Stimulated activated naive CD8-positive, alpha-beta T cell treated with anti-CD3 and anti-CD28 coated beads, Interleukin-15, amount 100 ng/mL, for 72 hours (primary cell): ENCODE measurements at regions not wholly inside any gene's neighbourhood (a gene's known extent, or its start where the extent isn't known, plus 50 kb on each side); places are given as distances from the start of the nearest gene placed in this dataset.

ENCODE experiments used
- ATAC-seq: fragments of 150-1000 bp; cut with Tn5 transposase; 2 replicates; pipeline ENCODE4 v1.10.0; 2021; ENCODE audit warnings: mild to moderate bottlenecking, moderate library complexity
- DNase-seq, 2 donors: peaks; one replicate each; pipeline ENCODE4 v3.0.0; 2021 to 2022
- H3K27ac Mint-ChIP-seq, 2 donors: one replicate each; pipeline ENCODE4 v1.8.0; 2022; ENCODE audit warnings: mild to moderate bottlenecking in 2 of 2, mixed read lengths in 2 of 2, moderate library complexity in 2 of 2
- H3K27me3 Mint-ChIP-seq: one replicate; pipeline ENCODE4 v1.8.0; 2022; ENCODE audit warnings: mixed read lengths
- H3K4me1 Mint-ChIP-seq: one replicate; pipeline ENCODE4 v1.8.0; 2022; ENCODE audit warnings: mild to moderate bottlenecking, mixed read lengths
- H3K4me3 Mint-ChIP-seq, 2 donors: one replicate each; pipeline ENCODE4 v1.8.0; 2022; ENCODE audit warnings: mild to moderate bottlenecking in 2 of 2, mixed read lengths in 2 of 2, moderate library complexity in 1 of 2
- H3K9me3 Mint-ChIP-seq, 2 donors: one replicate each; pipeline ENCODE4 v1.8.0; 2022; ENCODE audit warnings: mixed read lengths in 2 of 2

DNA sequence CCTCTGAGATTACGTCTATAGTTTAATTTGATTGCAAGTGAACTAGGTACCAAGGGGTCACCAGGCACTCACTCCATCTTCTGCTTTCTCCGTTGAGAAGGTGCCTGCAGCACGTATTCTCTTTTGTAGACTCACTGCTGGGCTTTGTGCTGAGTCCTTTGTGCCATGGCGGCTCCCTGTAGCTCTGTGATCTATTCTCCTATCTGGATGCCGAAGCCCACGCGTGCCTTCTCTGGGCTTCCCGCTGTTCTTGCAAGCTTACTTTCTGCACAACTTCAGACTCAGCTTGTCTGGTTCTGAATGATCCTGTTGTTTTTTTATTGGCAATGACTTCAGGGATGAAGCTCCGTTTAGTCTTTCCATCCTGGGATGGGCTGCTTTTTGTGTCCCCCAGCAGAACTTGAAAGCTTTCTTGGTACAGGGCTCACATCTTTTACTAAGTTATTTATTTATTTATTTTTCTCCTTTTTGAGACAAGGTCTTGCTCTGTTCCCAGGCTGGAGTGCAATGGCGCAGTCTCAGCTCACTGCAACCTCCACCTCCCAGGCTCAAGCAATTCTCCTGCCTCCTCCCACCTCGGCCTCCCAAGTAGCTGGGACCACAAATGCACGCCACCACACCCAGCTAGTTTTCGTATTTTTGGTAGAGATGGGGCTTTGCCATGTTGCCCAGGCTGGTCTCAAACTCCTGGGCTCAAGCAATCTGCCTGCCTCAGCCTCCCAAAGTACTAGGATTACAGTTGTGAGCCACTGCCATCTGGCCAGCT lies 100.9 kb upstream of the NKX1-1 start:
- DNase-seq = no peak
- ATAC-seq = no peak
- H3K4me1 Mint-ChIP-seq = no peaks in the 10 kb centered on the region
- peaks cover 22% of the 10 kb centered on the region for H3K27me3 Mint-ChIP-seq
- H3K27ac Mint-ChIP-seq = no peak overlapping the region
- H3K4me3 Mint-ChIP-seq = no peak overlapping the region
- H3K9me3 Mint-ChIP-seq = no peaks in the 10 kb centered on the region

DNA sequence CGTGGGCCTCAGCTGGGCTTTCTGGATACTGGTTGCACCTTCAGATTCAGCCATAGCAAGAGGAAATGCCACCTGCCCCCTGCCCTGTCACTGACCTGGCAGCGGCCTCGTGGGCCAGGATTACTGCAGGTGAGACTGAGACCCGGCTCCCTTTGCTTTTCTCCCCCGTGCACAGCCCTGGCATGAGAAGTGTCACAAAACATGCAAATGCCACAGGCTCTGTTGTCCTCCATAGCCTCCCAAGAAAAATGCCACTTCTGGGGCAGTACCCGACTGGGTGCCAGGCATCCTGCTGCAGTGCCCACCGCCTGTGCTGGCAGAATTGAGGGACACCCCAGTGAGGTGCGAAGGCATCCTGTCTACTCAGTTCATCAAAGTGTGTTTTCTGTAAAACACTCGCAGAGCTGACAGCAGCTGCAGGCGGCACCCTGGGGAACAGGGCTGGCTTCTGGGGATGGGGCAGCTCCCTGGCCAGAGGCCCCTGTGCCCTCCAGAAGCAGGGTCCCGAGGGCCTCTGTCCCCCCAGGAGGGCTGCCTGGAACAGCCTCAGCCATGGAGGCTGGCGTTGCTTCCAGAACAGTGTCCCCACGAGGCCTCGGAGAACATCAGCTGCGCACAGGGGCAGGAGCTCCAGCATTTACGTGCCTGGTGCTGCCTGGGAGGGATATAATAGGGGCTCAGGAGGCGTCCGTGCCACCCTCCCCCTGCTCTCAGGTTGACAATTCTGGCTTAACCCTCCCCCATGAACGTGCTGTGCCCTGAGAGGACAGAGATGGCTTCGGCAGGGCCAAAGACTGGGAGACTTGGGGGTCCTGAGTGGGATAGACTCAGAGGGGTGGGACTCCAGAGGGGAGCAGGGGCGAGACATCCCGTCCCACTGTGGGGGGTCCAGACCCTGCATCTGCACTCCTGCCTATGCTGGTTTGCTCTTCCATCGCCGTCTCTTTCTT lies 99.5 kb upstream of the NKX1-1 start:
- H3K4me1 Mint-ChIP-seq = no peaks in the 10 kb centered on the region
- DNase-seq = no peak
- H3K27me3 Mint-ChIP-seq = peaks cover 22% of the 10 kb centered on the region
- no peak overlapping the region for H3K4me3 Mint-ChIP-seq
- H3K27ac Mint-ChIP-seq = no peak overlapping the region
- H3K9me3 Mint-ChIP-seq = no peaks in the 10 kb centered on the region
- no peak for ATAC-seq

DNA sequence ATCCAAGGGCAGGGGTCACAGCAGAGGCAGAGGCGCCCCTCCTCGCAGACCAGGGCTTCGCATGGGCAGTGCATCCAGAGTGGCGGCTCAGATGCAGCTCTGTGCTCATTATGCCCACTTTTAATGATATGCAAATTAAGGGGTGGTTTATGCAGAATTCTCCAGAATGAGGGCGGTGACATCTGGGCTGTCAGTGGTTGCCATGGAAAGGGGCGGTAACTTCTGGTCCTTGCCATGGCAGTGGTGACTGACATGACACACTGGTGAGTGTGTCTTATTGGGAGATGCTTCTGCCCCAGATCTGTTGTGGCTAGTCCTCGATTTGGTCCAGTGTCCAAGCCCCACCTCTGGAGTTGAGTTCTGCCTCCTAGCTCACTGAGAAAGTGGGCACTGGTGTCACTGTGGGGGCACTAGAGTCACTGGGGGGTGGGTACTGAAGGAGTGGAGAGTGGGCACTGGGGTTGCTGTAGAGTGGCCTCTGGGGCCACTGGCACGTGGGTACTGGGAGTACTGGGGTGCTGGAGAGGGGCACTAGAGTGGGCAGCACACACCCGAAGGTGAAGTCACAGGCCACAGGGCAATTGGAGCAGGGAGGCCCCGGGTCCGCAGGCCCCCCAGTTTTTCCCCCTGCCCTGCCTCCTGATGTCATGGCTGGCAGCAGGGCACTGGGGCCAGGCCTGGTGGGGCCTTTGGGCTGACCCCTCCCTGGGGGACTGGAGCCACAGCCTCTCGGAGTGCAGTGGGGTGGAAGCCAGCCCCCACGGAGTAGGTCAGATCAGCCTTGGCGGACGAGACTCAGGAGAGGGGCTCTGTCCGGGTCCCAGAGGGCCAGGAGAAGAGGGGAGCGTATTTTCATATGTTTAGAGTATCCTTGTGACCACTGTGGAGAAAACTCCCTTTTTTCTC lies 98.6 kb upstream of the NKX1-1 start:
- no peaks in the 10 kb centered on the region for H3K4me1 Mint-ChIP-seq
- H3K4me3 Mint-ChIP-seq = no peak overlapping the region
- peaks cover 22% of the 10 kb centered on the region for H3K27me3 Mint-ChIP-seq
- no peak overlapping the region for H3K27ac Mint-ChIP-seq
- DNase-seq = no peak
- no peak for ATAC-seq
- H3K9me3 Mint-ChIP-seq = no peaks in the 10 kb centered on the region

DNA sequence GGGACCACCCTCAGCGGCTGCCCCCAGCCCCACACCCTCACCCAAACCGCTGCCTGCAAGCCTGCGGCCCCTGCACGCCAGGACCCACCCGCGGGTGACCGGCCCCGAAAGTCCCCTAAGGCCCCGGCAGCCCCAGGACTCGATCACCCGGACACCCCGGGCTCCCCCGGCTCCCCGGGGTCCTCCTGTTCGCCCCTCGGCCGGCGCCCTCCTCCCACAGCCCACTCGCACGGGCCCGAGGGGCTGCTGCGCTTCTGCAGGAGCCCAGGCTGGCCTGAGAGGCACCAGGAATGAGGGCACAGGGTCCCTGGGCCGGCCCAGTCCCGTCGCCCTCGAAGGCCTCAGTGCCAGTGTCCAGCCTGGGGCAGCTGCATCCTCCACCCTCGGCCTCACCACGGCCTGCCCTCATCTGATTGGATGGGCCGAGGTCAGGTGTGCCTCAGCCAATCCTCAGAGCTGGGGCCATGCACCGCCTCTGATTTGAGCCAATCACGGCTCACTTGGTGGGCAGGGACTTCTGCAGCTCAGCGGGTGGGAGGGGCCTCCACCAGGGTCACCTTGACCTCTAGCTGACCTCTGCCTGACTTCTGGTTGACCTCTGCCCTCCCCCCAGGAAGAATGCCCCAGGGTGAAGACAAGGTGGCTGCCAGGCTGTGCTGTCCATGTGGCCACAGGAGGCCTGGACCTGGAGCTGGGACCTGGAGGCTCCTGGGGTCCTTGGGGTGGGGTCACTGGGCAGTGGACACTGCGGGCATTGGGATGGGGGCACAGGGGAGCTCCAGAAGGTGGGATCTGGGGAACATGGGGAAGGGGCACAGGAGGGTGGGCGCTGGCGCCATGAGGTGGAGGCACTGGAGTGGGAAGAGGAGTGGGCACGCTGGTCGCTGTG lies 97.6 kb upstream of the NKX1-1 start:
- no peak overlapping the region for H3K4me3 Mint-ChIP-seq
- DNase-seq (no peak), ATAC-seq (peak; percentile 34)
- no peaks in the 10 kb centered on the region for H3K9me3 Mint-ChIP-seq
- H3K4me1 Mint-ChIP-seq = no peaks in the 10 kb centered on the region
- H3K27ac Mint-ChIP-seq = no peak overlapping the region
- H3K27me3 Mint-ChIP-seq = peaks cover 18% of the 10 kb centered on the region

DNA sequence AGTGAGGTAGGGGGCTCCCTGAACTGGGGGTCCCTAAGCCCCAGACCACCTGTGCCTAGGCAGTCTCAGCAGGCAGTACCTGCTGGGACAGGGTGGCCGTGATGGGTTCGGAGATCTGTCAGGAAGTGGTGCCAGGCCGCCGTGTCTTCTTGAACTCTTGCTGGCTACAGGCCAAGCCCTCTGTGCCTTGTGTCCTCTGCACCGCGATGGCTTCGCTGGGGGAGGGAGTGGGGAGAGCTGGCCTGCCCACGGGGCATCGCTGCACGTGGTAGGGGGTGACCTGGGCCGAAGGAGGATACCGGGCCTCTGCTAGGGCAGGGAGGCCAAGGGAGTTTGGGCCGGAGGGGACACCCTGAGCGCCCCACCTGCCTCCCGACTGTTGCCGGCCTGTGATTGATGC lies 96.7 kb upstream of the NKX1-1 start:
- Mint-ChIP-seq H3K4me1 (no peaks in the 10 kb centered on the region), H3K9me3 (no peaks in the 10 kb centered on the region), H3K4me3 (no peak overlapping the region), H3K27ac (no peak overlapping the region), H3K27me3 (peaks cover 10% of the 10 kb centered on the region)
- no peak for DNase-seq
- ATAC-seq = no peak

DNA sequence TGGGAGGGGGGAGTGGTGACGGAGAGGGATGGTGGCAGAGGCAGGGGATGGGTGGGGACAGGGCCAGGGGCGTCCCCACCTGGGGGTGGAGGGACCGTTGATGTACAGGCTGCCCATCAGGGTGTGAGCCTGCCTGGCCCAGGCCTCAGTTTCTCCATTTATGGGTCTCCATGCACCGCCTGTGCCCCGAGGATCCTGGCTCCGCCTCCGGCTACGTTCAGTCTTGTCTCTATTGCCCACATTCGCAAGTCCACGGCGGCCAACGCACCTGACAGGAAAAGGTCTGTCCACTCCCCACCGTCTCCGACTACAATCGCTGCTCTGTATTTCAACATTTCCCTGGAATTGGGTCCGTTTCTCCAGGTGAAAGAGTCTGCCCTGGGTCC lies 96.3 kb upstream of the NKX1-1 start:
- no peak overlapping the region for H3K4me3 Mint-ChIP-seq
- H3K27me3 Mint-ChIP-seq = peaks cover 9% of the 10 kb centered on the region
- no peaks in the 10 kb centered on the region for H3K4me1 Mint-ChIP-seq
- DNase-seq (no peak), ATAC-seq (no peak)
- no peak overlapping the region for H3K27ac Mint-ChIP-seq
- H3K9me3 Mint-ChIP-seq = no peaks in the 10 kb centered on the region

DNA sequence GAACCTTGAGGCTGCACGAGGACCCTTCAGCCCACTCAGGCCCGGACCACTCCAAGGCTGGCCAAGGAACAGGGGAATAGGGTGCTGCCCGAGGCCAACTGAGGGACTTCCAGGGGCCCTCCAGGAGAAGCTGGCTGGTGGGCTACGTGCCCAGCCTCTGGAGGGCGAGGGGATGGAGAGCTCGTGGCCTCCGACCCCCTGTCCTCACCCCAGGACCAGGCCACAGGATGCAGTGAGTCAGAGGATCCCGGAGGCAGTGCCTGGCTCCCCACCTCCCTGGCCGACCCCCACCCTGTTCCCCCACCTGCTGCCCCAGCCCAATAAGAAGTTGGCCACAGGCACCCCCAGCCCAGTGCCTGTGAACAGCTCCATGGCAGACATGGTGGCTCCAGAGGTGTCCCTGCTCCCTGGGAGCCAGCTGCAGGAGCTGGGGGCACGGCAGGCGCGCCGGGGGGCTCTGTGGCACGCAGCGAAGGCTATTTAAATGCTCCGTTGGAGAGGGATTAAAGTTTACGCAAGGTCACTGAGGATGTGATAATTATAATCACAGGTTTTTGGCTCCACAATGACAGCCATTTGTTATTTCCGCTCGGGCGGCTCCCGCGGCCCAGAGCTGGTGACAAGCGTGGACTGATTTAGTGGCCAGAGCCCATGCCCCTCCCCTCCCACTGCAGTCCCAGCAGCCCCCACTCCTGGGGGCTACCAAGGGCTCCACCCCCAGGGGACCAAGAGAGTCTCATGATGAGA lies 95.7 kb upstream of the NKX1-1 start:
- no peak for DNase-seq

DNA sequence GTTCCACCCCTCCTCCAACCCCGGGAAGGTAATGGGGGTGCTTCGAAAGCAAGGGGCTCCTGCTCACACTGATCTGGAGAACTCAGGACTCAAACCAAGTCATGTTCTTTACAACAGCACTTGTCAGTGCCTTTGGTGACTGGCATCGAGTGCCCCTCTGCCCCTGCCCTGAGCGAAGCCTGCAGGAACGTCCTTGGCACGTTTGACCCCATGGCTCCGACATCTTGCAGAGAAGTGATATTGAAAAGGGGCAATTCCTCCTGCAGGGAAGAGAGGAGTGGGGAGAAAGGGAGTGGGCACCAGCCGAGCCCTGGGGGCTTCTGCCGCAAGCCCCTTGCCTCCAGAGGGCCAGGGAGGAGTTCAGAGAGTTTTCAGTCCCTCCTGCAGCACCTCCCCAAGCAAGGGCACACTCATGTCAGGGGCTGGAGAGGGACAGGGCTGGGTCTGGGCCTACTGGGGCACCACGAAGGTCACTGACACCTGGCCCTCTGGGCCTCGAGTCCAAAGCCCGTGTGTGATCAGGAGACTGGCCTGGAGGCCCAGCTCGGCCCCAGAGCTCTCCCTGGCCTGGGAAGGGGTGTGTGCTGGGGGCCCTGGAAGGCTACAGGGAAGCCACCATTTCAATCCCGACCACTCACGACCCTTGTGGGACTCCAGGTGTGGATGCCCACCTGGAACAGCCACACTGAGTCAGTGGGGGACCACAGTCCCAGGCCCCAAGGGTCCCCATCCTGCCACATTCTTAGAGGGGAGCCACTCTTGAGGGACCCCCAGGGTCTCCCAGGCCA lies 94.9 kb upstream of the NKX1-1 start:
- Mint-ChIP-seq H3K4me3 (no peak overlapping the region), H3K27me3 (peaks cover 2% of the 10 kb centered on the region), H3K9me3 (no peaks in the 10 kb centered on the region), H3K4me1 (no peaks in the 10 kb centered on the region), H3K27ac (no peak overlapping the region)
- no peak for DNase-seq
- ATAC-seq = no peak

More for the DNA sequence above, 95.7 kb upstream of the NKX1-1 start:
- ATAC-seq = no peak
- Mint-ChIP-seq H3K27ac (no peak overlapping the region), H3K4me1 (no peaks in the 10 kb centered on the region), H3K9me3 (no peaks in the 10 kb centered on the region), H3K27me3 (peaks cover 9% of the 10 kb centered on the region), H3K4me3 (no peak overlapping the region)

DNA sequence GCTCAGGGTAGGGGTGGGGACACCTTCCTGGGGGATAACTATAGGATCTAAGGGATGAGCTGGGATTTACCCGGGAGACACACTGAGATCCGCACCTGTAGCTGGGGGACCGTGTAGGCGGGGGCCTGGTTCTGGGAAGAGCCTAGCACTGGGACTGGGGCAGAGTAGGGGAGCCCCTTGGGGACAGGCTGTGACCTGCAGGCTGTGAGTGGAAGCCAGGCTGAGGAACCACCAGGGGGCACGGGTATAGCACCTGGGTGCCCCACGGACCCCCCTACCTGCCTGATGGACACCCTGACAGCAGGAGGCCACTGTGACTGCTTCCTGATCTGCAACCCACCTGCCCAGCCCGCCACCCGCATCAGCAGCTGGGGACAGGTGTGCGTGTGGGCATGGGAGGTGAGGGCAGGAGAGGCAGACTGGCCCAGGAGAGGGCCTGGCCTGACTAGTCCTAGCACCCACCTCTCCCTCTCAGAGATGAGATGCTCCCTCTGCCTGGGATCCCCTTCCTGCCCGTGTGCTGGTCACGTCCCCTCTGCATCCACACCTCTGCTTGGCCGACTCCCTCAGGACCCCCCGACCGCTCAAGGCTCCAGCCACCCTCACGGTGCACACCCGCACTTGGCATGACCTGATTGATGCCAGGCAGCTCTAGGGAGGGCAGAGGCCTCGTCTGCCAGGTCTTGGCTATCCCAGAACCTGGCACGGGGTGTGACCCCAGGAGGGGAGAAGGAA lies 94.2 kb upstream of the NKX1-1 start:
- Mint-ChIP-seq H3K27ac (no peak overlapping the region), H3K4me1 (no peaks in the 10 kb centered on the region), H3K27me3 (no peaks in the 10 kb centered on the region), H3K4me3 (no peak overlapping the region), H3K9me3 (no peaks in the 10 kb centered on the region)
- ATAC-seq (peak; percentile 13), DNase-seq (no peak)

DNA sequence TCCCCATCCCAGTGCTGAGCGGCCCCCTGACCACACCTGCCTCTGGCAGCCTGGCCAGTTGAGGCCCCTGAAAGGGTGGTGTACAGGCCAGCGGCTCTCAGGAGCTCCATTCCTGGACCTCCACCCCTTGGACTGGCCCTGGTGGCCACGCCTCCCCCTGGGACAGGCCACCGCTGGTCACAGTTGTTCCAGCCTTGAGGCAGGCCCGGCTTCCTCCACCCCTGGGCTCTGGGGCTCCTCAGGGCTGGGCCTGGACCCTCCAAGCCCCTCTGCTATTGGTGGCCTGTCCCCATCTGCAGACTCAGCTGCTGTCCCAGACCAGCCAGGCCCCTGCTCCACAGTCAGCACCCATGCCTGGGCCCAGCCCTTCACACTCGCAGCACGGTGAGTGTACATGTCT lies 93.2 kb upstream of the NKX1-1 start:
- ATAC-seq (no peak), DNase-seq (no peak)
- Mint-ChIP-seq H3K4me3 (no peak overlapping the region), H3K27me3 (no peaks in the 10 kb centered on the region), H3K9me3 (no peaks in the 10 kb centered on the region), H3K27ac (no peak overlapping the region), H3K4me1 (no peaks in the 10 kb centered on the region)

DNA sequence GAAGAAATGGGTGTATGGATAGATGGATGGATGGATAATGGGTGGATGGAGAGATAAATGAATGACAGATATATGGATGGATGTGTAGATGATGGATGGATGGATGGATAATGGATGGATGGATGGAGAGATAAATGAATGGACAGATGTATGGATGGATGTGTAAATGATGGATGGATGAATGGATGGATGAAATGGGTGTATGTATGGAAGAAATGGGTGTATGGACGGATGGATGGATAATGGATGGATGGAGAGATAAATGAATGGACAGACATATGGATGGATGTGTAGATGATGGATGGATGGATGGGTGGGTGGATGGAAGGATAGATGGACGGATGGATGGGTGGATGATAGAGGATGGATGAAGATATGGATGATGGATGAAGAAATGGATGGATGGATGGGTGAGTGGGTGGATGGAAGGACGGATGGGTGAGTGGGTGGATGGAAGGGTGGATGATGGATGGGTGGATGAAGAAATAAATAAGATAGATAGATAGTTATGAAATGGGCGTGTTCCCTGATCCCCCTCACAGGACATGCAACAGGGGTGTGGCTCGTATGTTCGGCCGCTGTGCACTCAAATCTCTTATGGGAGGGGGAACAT lies 91.1 kb upstream of the NKX1-1 start:
- H3K27me3 Mint-ChIP-seq = peaks cover 5% of the 10 kb centered on the region
- DNase-seq (no peak), ATAC-seq (no peak)
- no peak overlapping the region for H3K27ac Mint-ChIP-seq
- H3K4me3 Mint-ChIP-seq = no peak overlapping the region
- H3K9me3 Mint-ChIP-seq = no peaks in the 10 kb centered on the region
- H3K4me1 Mint-ChIP-seq = no peaks in the 10 kb centered on the region

DNA sequence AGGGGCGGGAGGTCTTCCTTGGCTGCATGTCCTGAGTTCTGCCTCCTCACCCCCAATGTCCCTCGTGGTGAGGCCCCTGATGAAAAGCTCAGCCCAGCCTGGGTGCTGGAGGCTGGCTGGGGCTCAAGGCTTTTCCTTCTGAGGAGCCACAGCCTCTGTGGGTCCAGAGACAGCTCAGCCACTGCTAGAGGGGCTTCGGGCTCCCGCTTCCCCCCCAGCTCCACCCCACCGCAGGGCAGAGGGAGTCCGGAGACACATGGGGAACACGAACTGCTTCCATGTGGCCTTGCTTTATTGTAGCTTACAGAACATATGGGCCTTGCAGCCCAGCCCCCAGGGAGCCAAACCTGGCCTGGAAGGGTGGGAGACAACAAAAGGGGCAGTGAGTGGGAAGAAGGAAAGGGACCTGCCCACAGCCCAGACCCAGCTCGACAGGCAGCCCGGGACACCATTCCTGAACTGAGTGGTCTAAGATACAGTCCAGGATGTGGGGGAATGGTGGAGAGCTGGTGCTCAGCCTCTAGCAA lies 89.9 kb upstream of the NKX1-1 start:
- Mint-ChIP-seq H3K4me3 (no peak overlapping the region), H3K27ac (no peak overlapping the region), H3K4me1 (no peaks in the 10 kb centered on the region)

More for the DNA sequence above, 89.9 kb upstream of the NKX1-1 start:
- H3K27me3 Mint-ChIP-seq = peaks cover 14% of the 10 kb centered on the region
- H3K9me3 Mint-ChIP-seq = no peaks in the 10 kb centered on the region
- ATAC-seq (no peak), DNase-seq (no peak)
